Limb (tissue), 2 donors: ENCODE measurements at regions not wholly inside any gene's neighbourhood (a gene's known extent, or its start where the extent isn't known, plus 50 kb on each side); places are given as distances from the start of the nearest gene placed in this dataset.

Experiments used
- DNase-seq, 2 donors: peaks; one replicate each; pipeline ENCODE4 v3.0.0-alpha.2; 2016; ENCODE audit errors: extremely low spot score in 2 of 2

- DNase-seq: no peak
Observed at GRCh38 chr14:83529531-83529930, 1995.9 kb upstream of the SEL1L start.

- DNase-seq: no peak
Observed at GRCh38 chr14:83533734-83534133, 1996.2 kb upstream of the FLRT2 start.

GRCh38 chr14:83534995-83535394 lies 1994.9 kb upstream of the FLRT2 start:
- DNase-seq: no peak

- DNase-seq: no peak
Observed at GRCh38 chr14:83535444-83535843, 1994.5 kb upstream of the FLRT2 start.

- DNase-seq: no peak
Observed at GRCh38 chr14:83541147-83541546, 1988.8 kb upstream of the FLRT2 start.

- DNase-seq: no peak
Observed at GRCh38 chr14:83548061-83548839, 1981.7 kb upstream of the FLRT2 start.

- DNase-seq: no peak
Observed at GRCh38 chr14:83556065-83556464, 1973.9 kb upstream of the FLRT2 start.

GRCh38 chr14:83556746-83557453 lies 1973.0 kb upstream of the FLRT2 start:
- DNase-seq: no peak

- DNase-seq: no peak
Observed at GRCh38 chr14:83558946-83559345, 1971.0 kb upstream of the FLRT2 start.

GRCh38 chr14:83559721-83560120 lies 1970.2 kb upstream of the FLRT2 start:
- DNase-seq: no peak

GRCh38 chr14:83561261-83561660 lies 1968.7 kb upstream of the FLRT2 start:
- DNase-seq: no peak

- DNase-seq: no peak
Observed at GRCh38 chr14:83566567-83566966, 1963.4 kb upstream of the FLRT2 start.

- DNase-seq: no peak
Observed at GRCh38 chr14:83568141-83568540, 1961.8 kb upstream of the FLRT2 start.

- no peak for DNase-seq
Observed at GRCh38 chr14:83575301-83575700, 1954.6 kb upstream of the FLRT2 start.

- DNase-seq: no peak
Observed at GRCh38 chr14:83583201-83583600, 1946.7 kb upstream of the FLRT2 start.

GRCh38 chr14:83594874-83595273 lies 1935.1 kb upstream of the FLRT2 start:
- no peak for DNase-seq

GRCh38 chr14:83607682-83608081 lies 1922.3 kb upstream of the FLRT2 start:
- no peak for DNase-seq

GRCh38 chr14:83611491-83611890 lies 1918.5 kb upstream of the FLRT2 start:
- DNase-seq: peak in 1 of 2 donors; percentile 45

GRCh38 chr14:83611906-83612390 lies 1918.0 kb upstream of the FLRT2 start:
- no peak for DNase-seq

- DNase-seq: no peak
Observed at GRCh38 chr14:83614956-83615355, 1915.0 kb upstream of the FLRT2 start.

GRCh38 chr14:83624541-83624940 lies 1905.4 kb upstream of the FLRT2 start:
- no peak for DNase-seq

GRCh38 chr14:83632375-83632774 lies 1897.6 kb upstream of the FLRT2 start:
- DNase-seq: no peak
